ENCODE measurements at regions not wholly inside any gene's neighbourhood (a gene's known extent, or its start where the extent isn't known, plus 50 kb on each side); places are given as distances from the start of the nearest gene placed in this dataset.

- TF ChIP-seq, protein P1, sequence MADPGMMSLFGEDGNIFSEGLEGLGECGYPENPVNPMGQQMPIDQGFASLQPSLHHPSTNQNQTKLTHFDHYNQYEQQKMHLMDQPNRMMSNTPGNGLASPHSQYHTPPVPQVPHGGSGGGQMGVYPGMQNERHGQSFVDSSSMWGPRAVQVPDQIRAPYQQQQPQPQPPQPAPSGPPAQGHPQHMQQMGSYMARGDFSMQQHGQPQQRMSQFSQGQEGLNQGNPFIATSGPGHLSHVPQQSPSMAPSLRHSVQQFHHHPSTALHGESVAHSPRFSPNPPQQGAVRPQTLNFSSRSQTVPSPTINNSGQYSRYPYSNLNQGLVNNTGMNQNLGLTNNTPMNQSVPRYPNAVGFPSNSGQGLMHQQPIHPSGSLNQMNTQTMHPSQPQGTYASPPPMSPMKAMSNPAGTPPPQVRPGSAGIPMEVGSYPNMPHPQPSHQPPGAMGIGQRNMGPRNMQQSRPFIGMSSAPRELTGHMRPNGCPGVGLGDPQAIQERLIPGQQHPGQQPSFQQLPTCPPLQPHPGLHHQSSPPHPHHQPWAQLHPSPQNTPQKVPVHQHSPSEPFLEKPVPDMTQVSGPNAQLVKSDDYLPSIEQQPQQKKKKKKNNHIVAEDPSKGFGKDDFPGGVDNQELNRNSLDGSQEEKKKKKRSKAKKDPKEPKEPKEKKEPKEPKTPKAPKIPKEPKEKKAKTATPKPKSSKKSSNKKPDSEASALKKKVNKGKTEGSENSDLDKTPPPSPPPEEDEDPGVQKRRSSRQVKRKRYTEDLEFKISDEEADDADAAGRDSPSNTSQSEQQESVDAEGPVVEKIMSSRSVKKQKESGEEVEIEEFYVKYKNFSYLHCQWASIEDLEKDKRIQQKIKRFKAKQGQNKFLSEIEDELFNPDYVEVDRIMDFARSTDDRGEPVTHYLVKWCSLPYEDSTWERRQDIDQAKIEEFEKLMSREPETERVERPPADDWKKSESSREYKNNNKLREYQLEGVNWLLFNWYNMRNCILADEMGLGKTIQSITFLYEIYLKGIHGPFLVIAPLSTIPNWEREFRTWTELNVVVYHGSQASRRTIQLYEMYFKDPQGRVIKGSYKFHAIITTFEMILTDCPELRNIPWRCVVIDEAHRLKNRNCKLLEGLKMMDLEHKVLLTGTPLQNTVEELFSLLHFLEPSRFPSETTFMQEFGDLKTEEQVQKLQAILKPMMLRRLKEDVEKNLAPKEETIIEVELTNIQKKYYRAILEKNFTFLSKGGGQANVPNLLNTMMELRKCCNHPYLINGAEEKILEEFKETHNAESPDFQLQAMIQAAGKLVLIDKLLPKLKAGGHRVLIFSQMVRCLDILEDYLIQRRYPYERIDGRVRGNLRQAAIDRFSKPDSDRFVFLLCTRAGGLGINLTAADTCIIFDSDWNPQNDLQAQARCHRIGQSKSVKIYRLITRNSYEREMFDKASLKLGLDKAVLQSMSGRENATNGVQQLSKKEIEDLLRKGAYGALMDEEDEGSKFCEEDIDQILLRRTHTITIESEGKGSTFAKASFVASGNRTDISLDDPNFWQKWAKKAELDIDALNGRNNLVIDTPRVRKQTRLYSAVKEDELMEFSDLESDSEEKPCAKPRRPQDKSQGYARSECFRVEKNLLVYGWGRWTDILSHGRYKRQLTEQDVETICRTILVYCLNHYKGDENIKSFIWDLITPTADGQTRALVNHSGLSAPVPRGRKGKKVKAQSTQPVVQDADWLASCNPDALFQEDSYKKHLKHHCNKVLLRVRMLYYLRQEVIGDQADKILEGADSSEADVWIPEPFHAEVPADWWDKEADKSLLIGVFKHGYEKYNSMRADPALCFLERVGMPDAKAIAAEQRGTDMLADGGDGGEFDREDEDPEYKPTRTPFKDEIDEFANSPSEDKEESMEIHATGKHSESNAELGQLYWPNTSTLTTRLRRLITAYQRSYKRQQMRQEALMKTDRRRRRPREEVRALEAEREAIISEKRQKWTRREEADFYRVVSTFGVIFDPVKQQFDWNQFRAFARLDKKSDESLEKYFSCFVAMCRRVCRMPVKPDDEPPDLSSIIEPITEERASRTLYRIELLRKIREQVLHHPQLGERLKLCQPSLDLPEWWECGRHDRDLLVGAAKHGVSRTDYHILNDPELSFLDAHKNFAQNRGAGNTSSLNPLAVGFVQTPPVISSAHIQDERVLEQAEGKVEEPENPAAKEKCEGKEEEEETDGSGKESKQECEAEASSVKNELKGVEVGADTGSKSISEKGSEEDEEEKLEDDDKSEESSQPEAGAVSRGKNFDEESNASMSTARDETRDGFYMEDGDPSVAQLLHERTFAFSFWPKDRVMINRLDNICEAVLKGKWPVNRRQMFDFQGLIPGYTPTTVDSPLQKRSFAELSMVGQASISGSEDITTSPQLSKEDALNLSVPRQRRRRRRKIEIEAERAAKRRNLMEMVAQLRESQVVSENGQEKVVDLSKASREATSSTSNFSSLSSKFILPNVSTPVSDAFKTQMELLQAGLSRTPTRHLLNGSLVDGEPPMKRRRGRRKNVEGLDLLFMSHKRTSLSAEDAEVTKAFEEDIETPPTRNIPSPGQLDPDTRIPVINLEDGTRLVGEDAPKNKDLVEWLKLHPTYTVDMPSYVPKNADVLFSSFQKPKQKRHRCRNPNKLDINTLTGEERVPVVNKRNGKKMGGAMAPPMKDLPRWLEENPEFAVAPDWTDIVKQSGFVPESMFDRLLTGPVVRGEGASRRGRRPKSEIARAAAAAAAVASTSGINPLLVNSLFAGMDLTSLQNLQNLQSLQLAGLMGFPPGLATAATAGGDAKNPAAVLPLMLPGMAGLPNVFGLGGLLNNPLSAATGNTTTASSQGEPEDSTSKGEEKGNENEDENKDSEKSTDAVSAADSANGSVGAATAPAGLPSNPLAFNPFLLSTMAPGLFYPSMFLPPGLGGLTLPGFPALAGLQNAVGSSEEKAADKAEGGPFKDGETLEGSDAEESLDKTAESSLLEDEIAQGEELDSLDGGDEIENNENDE (IDR thresholded peaks at IDR 0.05; ENCODE audit: insufficient replicate concordance, low read length) = no peak
- TF ChIP-seq RNF2 (IDR thresholded peaks at IDR 0.05; ENCODE audit: borderline replicate concordance, low read depth, low read length, missing control alignments, poor library complexity, severe bottlenecking) (no peak), BCL11A (IDR thresholded peaks at IDR 0.05; ENCODE audit: low read depth in 2 of 2, low read length in 2 of 2) (no peak), E2F6 (IDR thresholded peaks at IDR 0.05) (no peak), NRF1 (IDR thresholded peaks at IDR 0.05; ENCODE audit: low read depth, low read length) (no peak), GTF2F1 (IDR thresholded peaks at IDR 0.05; ENCODE audit: borderline replicate concordance, low read depth, low read length) (no peak), SIRT6 (IDR thresholded peaks at IDR 0.05; ENCODE audit: low read length) (no peak), RXRA (IDR thresholded peaks at IDR 0.05; ENCODE audit: insufficient read depth, low read depth, low read length) (no peak), HDAC2 (IDR thresholded peaks at IDR 0.05; ENCODE audit: borderline replicate concordance in 1 of 2, low read depth in 2 of 2, low read length in 2 of 2) (no peak), GABPA (IDR thresholded peaks at IDR 0.05; ENCODE audit: borderline replicate concordance, insufficient read depth, low read length) (no peak)
These were observed 773.6 kb upstream of the TENM4 start (continued) for GRCh38 chr11:80214413-80214812.

Measured in H1 (cell line).